ENCODE measurements at regions not wholly inside any gene's neighbourhood (a gene's known extent, or its start where the extent isn't known, plus 50 kb on each side); places are given as distances from the start of the nearest gene placed in this dataset.
"Not testable (repeated sequence)": the region's sequence is repeated elsewhere in the genome, so short reads cannot be mapped to it uniquely, and the experiment has no call there.

DNA sequence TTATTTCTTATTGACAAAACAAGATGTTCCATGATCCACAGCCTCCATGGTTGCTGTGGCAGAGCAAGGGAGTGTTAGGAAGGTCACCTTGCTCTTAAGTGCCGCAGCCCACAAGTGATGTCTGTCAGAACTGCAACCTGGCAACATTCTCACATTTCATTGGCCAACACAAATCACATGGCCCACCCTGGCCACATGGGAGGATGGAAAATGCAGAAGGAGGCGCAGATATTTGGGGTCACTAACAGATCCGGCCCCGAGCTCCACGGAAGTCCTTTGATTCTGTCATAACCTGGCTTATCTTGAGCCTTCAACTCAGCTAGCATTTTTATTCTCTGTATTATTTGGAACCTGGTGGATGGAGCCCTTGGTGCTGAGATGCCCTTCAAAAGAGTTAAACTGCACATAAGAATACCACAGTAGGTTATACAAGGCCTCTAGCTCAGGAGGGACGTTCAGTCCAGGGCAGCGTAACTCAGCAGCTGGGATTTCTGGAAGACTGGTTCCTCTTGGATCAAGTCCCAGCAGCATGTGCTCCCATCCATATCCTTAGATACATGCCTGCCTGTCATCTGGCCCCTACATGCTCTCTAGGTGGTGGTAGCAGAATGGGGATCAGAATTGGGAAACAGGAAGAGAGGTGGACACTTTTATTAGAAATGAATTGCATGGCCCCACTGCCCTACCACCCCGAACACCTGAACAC is 508.1 kb downstream of the HAPSTR1 start:
- DNase-seq: no peak

- DNase-seq: no peak
Observed at GRCh38 chr16:9602189-9602588, 510.7 kb downstream of the HAPSTR1 start.

- DNase-seq: no peak
Observed at GRCh38 chr16:9603316-9603715, 511.9 kb downstream of the HAPSTR1 start.

GRCh38 chr16:9607515-9608230 is 516.2 kb downstream of the HAPSTR1 start:
- no peak for DNase-seq

DNA sequence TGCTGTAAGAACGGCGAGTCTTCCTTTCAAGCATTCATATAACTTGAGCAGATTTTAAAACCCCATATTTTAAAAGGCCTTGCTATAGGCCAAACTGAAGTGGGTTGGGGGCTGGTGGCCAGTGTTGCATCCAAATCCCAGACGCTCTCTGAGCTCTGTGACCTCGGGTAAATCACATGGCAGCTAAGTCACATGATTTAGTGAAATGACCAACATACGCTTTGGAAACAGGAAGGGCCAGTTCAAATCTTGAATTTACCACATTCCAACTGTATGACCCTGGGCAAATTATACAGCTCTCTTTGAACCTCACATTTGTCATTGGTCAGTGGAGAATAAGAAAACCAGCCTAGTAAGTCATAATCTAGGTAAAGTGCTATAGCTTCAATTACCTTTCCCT is 519.3 kb downstream of the HAPSTR1 start:
- DNase-seq: no peak

GRCh38 chr16:9612267-9612666 is 520.8 kb downstream of the HAPSTR1 start:
- DNase-seq: no peak

DNA sequence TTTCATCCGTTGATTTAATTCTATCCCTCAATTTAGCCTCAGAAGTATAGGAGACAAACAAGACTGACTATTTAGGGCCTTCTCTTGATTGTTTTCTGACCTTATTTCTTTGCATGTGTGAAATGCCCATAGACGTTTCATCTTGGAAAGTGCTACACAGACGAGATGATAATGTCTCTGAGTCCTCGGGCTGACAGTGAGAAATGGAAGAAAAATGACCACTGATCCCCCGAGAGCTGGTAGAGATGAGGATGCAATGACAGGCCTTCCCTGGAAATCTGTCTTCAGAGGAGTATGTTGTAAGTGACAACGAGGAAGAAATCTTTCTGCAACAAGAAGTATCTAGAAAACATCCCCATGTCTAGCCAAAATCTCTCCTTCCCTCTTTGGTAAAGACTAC is 522.9 kb downstream of the HAPSTR1 start:
- no peak for DNase-seq

DNA sequence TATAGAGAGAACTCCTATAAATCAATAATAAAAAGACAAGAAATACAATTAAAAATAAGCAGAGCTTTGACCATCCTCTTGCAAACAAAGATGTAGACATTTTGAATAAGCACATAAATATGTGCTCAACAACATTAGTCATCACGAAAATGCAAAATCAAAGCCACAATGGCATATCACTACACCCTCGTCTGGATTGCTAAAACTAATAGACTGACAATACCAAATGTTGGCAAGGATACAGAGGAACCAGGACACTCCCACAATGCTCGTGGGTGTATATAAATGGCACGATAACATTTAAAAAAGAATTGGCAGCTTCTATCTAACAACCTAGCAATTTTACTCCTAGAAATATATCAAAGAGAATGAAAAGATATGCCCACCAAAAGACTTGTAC is 530.8 kb downstream of the HAPSTR1 start:
- DNase-seq: no peak

DNA sequence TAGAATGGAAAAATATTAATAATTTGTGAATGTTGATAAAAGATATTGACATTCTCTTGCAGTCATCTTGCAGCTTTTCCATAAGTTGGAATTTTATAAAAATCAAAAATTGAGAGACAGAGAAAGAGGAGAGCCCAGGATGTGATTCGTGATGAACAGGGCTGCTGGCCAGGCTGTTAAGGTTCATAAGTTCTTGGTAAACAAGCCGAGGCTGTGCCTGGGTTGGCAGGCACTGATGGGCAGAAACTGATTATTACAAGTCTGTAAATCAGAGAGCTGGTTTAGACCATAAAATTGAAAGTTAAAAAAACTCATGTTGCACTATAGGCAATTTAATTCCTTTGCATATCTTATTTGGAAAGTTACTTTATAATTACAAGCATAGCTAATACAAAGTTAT is 533.7 kb downstream of the HAPSTR1 start:
- no peak for DNase-seq

- DNase-seq: no peak
Observed at GRCh38 chr16:9627427-9627826, 536.0 kb downstream of the HAPSTR1 start.

DNA sequence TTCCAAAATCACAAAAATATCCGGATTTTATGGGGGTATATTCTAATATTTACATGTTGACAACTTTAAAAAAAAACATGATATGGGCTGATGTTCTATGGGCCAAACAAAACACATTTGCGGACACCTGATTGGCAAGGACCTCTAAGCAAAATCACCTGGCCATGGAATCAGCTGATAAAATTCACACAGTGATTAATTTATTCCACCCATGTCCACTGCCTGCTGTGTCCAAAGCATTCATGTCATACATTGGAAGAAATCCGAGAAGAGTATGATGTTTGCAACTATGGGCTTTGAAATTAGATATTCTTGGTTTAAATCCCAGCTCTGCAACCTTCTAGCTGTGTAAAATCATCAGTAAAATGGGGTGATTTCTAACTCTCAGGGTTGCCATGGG is 538.7 kb downstream of the HAPSTR1 start:
- DNase-seq: no peak

- DNase-seq: no peak
Observed at GRCh38 chr16:9630985-9631384, 539.5 kb downstream of the HAPSTR1 start.

DNA sequence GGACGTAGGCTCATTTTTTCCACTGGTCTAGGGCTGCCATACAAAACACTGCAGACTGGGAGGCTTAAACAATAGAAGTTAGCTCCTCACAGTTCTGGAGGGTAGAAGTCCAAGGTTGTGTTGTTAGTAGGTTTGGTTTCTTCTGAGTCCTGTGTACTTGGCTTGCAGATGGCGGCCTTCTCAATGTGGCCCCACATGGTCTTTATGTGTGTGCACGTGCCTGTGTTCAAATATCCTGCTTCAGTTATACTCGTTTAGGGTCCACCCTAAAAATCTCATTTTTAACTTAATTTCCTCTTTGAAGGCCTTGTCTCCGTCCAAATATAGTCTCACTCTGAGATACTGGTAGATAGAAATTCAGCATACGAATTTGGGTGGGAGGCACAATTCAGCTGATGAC is 542.4 kb downstream of the HAPSTR1 start:
- DNase-seq: no peak

DNA sequence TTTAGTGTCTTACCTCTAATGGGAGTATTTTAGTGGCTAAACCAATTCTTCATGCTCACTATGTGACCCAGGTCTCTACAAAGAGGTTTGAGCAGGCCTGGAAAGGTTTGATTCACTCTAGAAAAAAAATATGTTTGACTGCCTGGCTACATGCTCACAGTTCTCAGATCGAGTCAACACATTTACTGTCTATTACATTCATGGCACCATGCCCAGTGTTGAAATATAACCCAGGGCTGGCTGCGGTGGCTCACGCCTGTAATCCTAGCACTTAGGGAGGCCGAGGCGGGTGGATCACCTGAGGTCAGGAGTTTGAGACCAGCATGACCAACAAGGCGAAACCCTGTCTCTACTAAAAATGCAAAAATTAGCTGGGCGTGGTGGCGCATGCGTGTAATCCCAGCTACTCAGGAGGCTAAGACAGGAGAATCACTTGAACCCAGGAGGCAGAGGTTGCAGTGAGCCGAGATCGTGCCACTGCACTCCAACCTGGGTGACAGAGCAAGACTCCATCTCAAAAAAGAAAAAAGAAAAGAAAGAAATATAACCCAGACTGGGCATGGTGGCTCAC is 543.8 kb downstream of the HAPSTR1 start:
- not testable (repeated sequence) for DNase-seq

DNA sequence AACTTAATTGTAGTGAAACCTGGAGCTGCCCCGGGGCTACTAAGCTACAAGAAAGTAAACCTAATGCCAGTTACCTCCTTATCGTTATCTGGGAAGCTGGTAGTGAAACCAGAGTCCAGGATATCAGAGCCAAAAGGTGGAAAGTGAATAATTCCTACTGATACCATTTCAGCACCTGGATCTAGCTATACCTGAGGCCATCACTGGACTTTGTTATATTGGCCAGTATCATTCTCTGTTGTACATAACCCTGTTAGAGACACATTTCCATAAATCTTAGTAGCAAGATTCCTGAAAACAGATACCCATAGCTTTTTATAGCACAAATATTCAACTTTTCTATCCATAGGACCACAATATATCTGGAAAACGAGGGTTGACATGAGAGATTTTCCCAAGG is 538.0 kb downstream of the GRIN2A start:
- DNase-seq: no peak

DNA sequence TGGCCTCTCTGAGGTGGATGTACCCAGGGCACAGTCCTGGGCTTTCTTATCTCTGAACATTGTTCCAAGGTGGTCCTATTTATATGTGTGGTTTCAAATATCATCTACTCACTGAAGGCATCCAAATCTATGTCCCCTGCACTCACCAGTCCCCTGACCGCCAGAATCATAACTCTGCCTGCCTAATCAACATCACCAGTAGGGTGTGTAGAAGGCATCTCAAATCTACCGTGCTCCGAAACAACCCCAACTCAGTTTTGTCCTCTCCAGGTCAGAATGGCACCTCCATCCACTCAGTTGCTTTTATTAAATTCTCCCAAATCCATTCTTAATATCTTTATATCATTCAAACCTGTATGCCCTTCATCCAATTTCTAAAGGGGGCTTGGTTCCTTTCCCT is 536.3 kb downstream of the GRIN2A start:
- no peak for DNase-seq

DNA sequence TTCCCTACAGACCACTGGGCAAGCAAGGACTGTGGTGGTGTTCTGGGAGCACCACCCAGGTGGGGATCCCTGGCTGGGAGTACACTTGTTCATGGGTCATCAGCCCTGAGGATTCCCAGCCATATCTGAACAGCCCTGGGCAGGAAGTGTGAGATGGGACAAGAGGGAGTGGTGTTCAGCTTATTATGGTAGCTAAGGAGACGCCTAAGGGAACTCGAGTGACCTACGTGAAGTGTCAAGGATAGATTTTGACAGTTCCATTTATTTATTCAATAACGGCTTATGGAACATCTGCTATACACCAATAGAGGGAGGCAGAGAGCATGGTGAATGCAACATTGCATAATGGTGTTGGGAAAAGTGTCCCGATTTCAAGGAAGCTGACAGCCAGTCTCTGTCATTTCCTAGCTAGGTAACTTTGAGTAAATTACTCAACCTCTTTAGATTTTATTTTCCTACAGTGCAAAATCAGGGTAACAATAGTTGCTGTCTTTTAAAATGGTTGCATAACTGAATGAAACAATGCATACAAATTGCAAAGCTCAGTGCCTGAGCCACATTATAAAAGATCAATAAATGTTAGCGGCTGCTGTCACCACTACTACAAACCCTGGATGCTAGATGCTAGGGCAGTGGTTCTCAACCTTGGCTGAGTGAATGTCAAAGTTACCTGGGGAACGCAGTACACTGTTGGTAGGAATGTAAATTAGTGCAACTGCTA is 534.1 kb downstream of the GRIN2A start:
- DNase-seq: no peak

DNA sequence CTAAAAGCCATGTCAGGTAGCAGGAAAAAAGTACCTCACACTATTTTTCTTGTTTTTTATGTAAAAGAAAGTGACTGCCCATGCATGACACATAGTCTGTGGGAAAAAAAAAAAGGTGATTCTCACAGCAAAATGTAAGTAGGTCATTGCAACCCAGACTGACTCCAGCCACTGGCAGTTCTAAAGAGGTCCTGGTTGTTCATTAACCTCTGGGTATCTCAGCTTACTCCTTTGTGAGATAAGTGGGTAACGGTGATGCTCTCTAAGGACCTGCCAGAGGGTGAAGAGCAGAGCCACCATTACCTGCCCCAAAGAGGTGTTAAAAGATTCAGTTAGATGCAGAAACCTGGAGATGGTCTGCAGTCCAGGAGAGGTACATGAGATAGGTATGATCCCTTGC is 531.9 kb downstream of the GRIN2A start:
- no peak for DNase-seq

DNA sequence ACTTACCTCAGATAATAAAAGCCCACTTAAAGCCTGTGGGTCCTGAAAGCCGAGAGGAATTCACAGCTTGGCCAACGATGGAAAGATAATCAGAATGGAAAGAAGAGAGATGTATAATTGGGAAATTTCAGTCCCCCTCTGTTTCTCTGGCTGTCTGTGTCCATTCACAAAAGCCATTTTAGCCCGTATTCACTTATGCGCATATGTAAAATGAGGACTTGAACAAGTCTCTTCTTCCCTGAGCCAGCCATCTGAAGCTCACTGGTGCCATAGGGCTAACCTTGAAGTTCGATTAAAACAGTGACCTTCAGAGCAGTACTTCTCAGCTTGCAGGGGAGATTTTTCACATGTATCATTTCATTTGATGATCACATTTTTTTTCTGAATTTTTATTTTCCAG is 527.2 kb downstream of the GRIN2A start:
- DNase-seq: no peak

DNA sequence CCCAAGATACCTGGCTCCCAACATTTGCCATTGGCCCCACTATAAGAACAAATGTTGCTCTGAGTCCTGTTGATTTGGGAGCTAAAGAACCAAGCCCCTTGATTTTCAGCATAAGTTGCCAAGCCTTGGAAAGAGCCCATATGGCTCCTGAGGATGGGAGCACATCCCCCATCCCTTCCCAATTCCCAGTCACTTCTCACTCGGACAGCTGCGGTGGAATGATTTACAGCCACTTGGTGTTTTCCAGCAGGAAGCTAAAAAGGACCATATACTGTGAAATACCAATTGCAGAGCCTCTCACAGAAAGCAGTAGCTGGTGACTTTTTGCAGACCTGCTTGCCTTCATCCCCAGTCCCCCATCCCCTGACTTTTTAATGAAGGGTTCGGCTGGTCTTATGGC is 524.6 kb downstream of the GRIN2A start:
- DNase-seq: no peak

DNA sequence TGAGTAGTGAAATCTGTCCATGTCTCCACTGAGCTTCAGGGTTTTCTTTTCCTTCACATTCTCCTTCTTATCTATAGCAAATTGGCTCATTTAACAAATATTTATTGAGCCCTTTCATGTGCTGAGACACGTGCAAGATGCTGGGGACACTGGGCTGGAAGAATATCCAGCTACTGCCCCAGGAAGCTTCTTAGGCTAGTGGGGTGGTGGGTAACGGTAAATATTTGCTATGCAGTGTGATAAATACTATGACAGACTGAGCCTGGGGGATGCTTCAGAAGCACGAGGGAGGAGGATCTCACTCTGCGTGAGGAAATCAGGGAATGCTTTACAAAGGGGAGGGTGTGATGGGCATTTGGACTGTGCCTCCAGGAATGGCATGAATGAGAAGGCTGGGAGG is 524.1 kb downstream of the GRIN2A start:
- no peak for DNase-seq

DNA sequence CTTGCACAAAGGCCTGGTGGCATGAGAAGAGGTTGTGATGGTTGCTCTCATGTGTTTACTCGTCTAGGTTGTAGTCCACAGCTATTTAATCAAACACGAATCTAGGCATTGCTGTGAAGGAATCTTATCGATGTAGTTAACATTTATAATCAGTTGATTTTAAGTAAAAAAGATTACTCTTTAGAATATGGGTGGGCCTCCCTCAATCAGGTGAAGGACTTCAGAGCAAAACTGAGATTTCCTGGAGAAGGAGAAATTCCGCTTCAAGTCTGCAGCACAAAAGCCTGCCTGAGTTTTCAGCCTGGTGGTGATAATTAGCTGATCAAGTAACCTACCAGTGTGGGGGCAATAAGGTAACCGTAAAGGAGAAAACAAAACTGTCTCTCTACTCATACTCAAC is 523.6 kb downstream of the GRIN2A start:
- no peak for DNase-seq

DNA sequence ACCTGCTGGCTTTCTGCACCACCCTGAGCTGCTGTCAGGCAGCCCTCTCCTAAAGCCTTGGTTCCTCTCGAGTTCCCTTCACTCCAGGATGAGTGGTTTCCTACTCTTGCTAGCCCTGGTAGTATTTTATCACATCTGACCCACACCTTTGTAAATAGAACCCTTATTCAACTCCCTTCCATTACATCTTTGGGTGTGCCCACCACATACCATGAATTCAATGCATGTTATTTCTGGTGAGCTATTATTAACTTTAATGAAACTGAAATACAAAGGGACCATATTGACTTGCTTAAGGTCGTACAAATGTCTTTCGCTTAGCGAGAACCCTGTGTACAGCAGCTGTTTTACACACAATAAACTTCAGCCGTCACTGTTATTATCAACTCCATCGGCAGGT is 521.3 kb downstream of the GRIN2A start:
- DNase-seq: no peak

All from stimulated activated CD4-positive, alpha-beta T cell treated with anti-CD3 and anti-CD28 coated beads, Interleukin-4, amount 100 ng/mL, for 1 hour (primary cell).